ENCODE measurements at regions not wholly inside any gene's neighbourhood (a gene's known extent, or its start where the extent isn't known, plus 50 kb on each side); places are given as distances from the start of the nearest gene placed in this dataset.

GRCh38 chr10:4082861-4083260, 297.9 kb upstream of the KLF6 start:
- DNase-seq (ENCODE audit: low read depth, low spot score) = no peak
- H3K4me3 ChIP-seq (ENCODE audit: low read length) = no peak overlapping the region

- H3K4me3 ChIP-seq (ENCODE audit: low read length) = no peak overlapping the region
Observed at GRCh38 chr10:4081685-4082111, 296.7 kb upstream of the KLF6 start.

GRCh38 chr10:4080225-4080805, 295.3 kb upstream of the KLF6 start:
- no peak for DNase-seq (ENCODE audit: low read depth, low spot score)
- H3K4me3 ChIP-seq (ENCODE audit: low read length) = no peak overlapping the region

More at GRCh38 chr10:4081685-4082111, 296.7 kb upstream of the KLF6 start:
- DNase-seq (ENCODE audit: low read depth, low spot score) = no peak

- no peak overlapping the region for H3K4me3 ChIP-seq (ENCODE audit: low read length)
- DNase-seq (ENCODE audit: low read depth, low spot score) = no peak
Observed at GRCh38 chr10:4079803-4080202, 294.8 kb upstream of the KLF6 start.

GRCh38 chr10:4077804-4078203, 292.8 kb upstream of the KLF6 start:
- no peak for DNase-seq (ENCODE audit: low read depth, low spot score)
- no peak overlapping the region for H3K4me3 ChIP-seq (ENCODE audit: low read length)

GRCh38 chr10:4076983-4077382, 292.0 kb upstream of the KLF6 start:
- H3K4me3 ChIP-seq (ENCODE audit: low read length) = no peak overlapping the region
- DNase-seq (ENCODE audit: low read depth, low spot score) = no peak

- H3K4me3 ChIP-seq (ENCODE audit: low read length) = no peak overlapping the region
- no peak for DNase-seq (ENCODE audit: low read depth, low spot score)
Observed at GRCh38 chr10:4075443-4075842, 290.4 kb upstream of the KLF6 start.

- DNase-seq (ENCODE audit: low read depth, low spot score) = no peak
- no peak overlapping the region for H3K4me3 ChIP-seq (ENCODE audit: low read length)
Observed at GRCh38 chr10:4074545-4075407, 289.8 kb upstream of the KLF6 start.

GRCh38 chr10:4073912-4074311, 288.9 kb upstream of the KLF6 start:
- no peak for DNase-seq (ENCODE audit: low read depth, low spot score)
- H3K4me3 ChIP-seq (ENCODE audit: low read length) = no peak overlapping the region

- no peak for DNase-seq (ENCODE audit: low read depth, low spot score)
- H3K4me3 ChIP-seq (ENCODE audit: low read length) = no peak overlapping the region
Observed at GRCh38 chr10:4070921-4071660, 286.1 kb upstream of the KLF6 start.

- no peak overlapping the region for H3K4me3 ChIP-seq (ENCODE audit: low read length)
- DNase-seq (ENCODE audit: low read depth, low spot score) = no peak
Observed at GRCh38 chr10:4070184-4070583, 285.2 kb upstream of the KLF6 start.

GRCh38 chr10:4069491-4069890, 284.5 kb upstream of the KLF6 start:
- H3K4me3 ChIP-seq (ENCODE audit: low read length) = no peak overlapping the region
- no peak for DNase-seq (ENCODE audit: low read depth, low spot score)

- H3K4me3 ChIP-seq (ENCODE audit: low read length) = no peak overlapping the region
- no peak for DNase-seq (ENCODE audit: low read depth, low spot score)
Observed at GRCh38 chr10:4068629-4069028, 283.6 kb upstream of the KLF6 start.

GRCh38 chr10:4067931-4068561, 283.0 kb upstream of the KLF6 start:
- no peak for DNase-seq (ENCODE audit: low read depth, low spot score)
- H3K4me3 ChIP-seq (ENCODE audit: low read length) = no peak overlapping the region

- no peak for DNase-seq (ENCODE audit: low read depth, low spot score)
- no peak overlapping the region for H3K4me3 ChIP-seq (ENCODE audit: low read length)
Observed at GRCh38 chr10:4067531-4067930, 282.5 kb upstream of the KLF6 start.

GRCh38 chr10:4066581-4067390, 281.8 kb upstream of the KLF6 start:
- H3K4me3 ChIP-seq (ENCODE audit: low read length) = no peak overlapping the region
- DNase-seq (ENCODE audit: low read depth, low spot score) = no peak

- no peak for DNase-seq (ENCODE audit: low read depth, low spot score)
- H3K4me3 ChIP-seq (ENCODE audit: low read length) = no peak overlapping the region
Observed at GRCh38 chr10:4064489-4064888, 279.5 kb upstream of the KLF6 start.

GRCh38 chr10:4063717-4064116, 278.7 kb upstream of the KLF6 start:
- no peak for DNase-seq (ENCODE audit: low read depth, low spot score)
- no peak overlapping the region for H3K4me3 ChIP-seq (ENCODE audit: low read length)

- no peak for DNase-seq (ENCODE audit: low read depth, low spot score)
Observed at GRCh38 chr10:4062751-4063150, 277.7 kb upstream of the KLF6 start.

More at GRCh38 chr10:4062751-4063150, 277.7 kb upstream of the KLF6 start:
- H3K4me3 ChIP-seq (ENCODE audit: low read length) = no peak overlapping the region

Data from Jurkat, Clone E6-1 (cell line).